ENCODE measurements at regions not wholly inside any gene's neighbourhood (a gene's known extent, or its start where the extent isn't known, plus 50 kb on each side); places are given as distances from the start of the nearest gene placed in this dataset.
"Not testable (repeated sequence)": the region's sequence is repeated elsewhere in the genome, so short reads cannot be mapped to it uniquely, and the experiment has no call there.

DNA sequence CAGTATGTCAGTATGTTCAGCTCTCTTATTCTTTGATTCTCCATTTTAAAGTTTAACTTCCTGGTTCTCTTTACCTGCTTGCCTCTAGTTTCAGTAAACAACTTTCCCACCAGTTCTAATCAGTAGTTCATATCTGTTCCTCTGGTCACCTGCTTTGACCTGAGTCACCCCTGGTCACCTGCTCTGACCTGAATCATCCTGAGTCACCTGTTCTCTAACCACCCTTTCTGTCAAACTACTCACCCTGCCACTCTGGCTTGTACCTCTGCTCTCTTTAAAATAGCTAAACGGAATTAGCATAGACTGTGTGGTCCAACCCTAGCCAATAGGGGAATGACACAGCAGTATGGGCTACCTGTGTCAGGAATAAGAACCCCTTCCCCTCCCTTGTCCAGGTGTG lies 62.0 kb upstream of the NREP start:
- in situ Hi-C loops (cut with MboI; ENCODE audit: low sequenced_read_pairs); H3K4me2 ChIP-seq (ENCODE audit: low read depth, low read length); H2BK5ac ChIP-seq (ENCODE audit: low read depth, low read length, poor library complexity, severe bottlenecking); H3K79me1 ChIP-seq (ENCODE audit: low read depth in 1 of 2, low read length in 2 of 2); H3K4me3 ChIP-seq (ENCODE audit: insufficient read depth, low read depth, low read length); H3K56ac ChIP-seq (ENCODE audit: extremely low read depth, insufficient read depth, low read length); intact Hi-C loops (cut with micrococcal nuclease); H2AFZ ChIP-seq (replicated peaks; ENCODE audit: low read length, poor library complexity); H3K27me3 ChIP-seq (ENCODE audit: control insufficient read depth, insufficient read depth, low read length); H4K5ac ChIP-seq (ENCODE audit: low read depth, low read length); ATAC-seq (ENCODE audit: low read depth); H2BK15ac ChIP-seq (ENCODE audit: low read depth, low read length); DNase-seq; H2BK120ac ChIP-seq (ENCODE audit: low read depth, low read length); H2AK9ac ChIP-seq (replicated peaks; ENCODE audit: low read depth, low read length, poor library complexity); H3K23ac ChIP-seq (ENCODE audit: low read depth, low read length); H3K9me3 ChIP-seq (ENCODE audit: control insufficient read depth, insufficient read depth, low read length); H3K4ac ChIP-seq (ENCODE audit: low read depth, low read length); H3K4me1 ChIP-seq (ENCODE audit: control insufficient read depth, insufficient read depth, low read length); H4K20me1 ChIP-seq (ENCODE audit: insufficient read depth, low read length); H3K9ac ChIP-seq (ENCODE audit: low read depth, low read length); H4K91ac ChIP-seq (ENCODE audit: insufficient read depth, low read depth, low read length); H2AK5ac ChIP-seq (ENCODE audit: low read depth, low read length); H4K8ac ChIP-seq (ENCODE audit: low read depth in 2 of 2, low read length in 2 of 2); CTCF ChIA-PET; BruUV-seq (replicated peaks); H2BK20ac ChIP-seq (ENCODE audit: low read depth, low read length); H3K18ac ChIP-seq (ENCODE audit: low read depth, low read length); dilution Hi-C loops (cut with HindIII; ENCODE audit: low sequenced_read_pairs, unreplicated experiment); H3K27ac ChIP-seq (ENCODE audit: insufficient read depth, low read length); H3K14ac ChIP-seq (replicated peaks; ENCODE audit: low read depth, low read length); H3K36me3 ChIP-seq (ENCODE audit: control insufficient read depth, insufficient read depth, low read length); POLR2A ChIA-PET (ENCODE audit: unreplicated experiment); H3K9me1 ChIP-seq (ENCODE audit: insufficient read depth, low read length): not testable (repeated sequence)
- WGBS, 2 experiments (ENCODE audit: extremely low coverage in 2 of 2, insufficient read length in 1 of 2), result no CpG with 5 or more reads among the region's 1 CpG
